ENCODE measurements at regions not wholly inside any gene's neighbourhood (a gene's known extent, or its start where the extent isn't known, plus 50 kb on each side); places are given as distances from the start of the nearest gene placed in this dataset.

DNA sequence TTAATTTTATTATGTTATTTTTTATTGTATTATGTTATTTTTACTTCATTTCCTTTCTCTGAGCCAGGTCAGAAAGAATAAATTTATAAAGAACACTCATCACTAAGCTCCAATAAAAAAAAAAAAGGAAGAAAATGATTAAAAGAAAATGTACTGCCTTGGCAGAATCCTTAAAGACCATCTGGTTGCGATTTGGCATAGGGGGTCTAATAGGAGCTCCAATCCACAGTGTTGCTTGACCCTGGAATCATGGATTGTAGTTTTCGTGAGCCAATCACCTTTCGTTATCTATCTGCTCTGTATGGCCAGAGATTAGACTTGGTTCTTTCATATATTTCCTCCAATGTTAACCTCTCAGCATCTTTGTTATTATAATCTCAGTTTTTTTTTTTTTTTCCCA is 421.8 kb upstream of the MCTP2 start:
- DNase-seq (ENCODE audit: low spot score) (no peak), ATAC-seq (no peak)
- Mint-ChIP-seq H3K9me3 (no peaks in the 10 kb centered on the region), H3K27me3 (ENCODE audit: low read depth) (no peaks in the 10 kb centered on the region), H3K27ac (no peak overlapping the region), H3K4me3 (no peak overlapping the region), H3K4me1 (peaks cover 13% of the 10 kb centered on the region), H3K36me3 (no peaks in the 10 kb centered on the region)
- TF ChIP-seq FOXP1 (CRISPR knock-in tag; IDR thresholded peaks at IDR 0.05; ENCODE audit: borderline replicate concordance) (no peak), ATF1 (CRISPR knock-in tag; IDR thresholded peaks at IDR 0.05) (no peak), E2F1 (CRISPR knock-in tag; IDR thresholded peaks at IDR 0.05) (no peak), ZNF671 (CRISPR knock-in tag; IDR thresholded peaks at IDR 0.05) (no peak), STAT6 (CRISPR knock-in tag; conservative IDR thresholded peaks at IDR 0.05; ENCODE audit: low read depth) (no peak), ZNF512 (CRISPR knock-in tag; IDR thresholded peaks at IDR 0.05; ENCODE audit: borderline replicate concordance) (no peak), NR1H2 (CRISPR knock-in tag; IDR thresholded peaks at IDR 0.05) (no peak), GTF2I (CRISPR knock-in tag; conservative IDR thresholded peaks at IDR 0.05) (no peak), MLX (CRISPR knock-in tag; IDR thresholded peaks at IDR 0.05) (no peak), ZNF219 (CRISPR knock-in tag; IDR thresholded peaks at IDR 0.05; ENCODE audit: borderline replicate concordance) (no peak), JUN (CRISPR knock-in tag; IDR thresholded peaks at IDR 0.05) (no peak), TEAD4 (CRISPR knock-in tag; IDR thresholded peaks at IDR 0.05) (no peak)
- TF ChIP-seq, protein P1, sequence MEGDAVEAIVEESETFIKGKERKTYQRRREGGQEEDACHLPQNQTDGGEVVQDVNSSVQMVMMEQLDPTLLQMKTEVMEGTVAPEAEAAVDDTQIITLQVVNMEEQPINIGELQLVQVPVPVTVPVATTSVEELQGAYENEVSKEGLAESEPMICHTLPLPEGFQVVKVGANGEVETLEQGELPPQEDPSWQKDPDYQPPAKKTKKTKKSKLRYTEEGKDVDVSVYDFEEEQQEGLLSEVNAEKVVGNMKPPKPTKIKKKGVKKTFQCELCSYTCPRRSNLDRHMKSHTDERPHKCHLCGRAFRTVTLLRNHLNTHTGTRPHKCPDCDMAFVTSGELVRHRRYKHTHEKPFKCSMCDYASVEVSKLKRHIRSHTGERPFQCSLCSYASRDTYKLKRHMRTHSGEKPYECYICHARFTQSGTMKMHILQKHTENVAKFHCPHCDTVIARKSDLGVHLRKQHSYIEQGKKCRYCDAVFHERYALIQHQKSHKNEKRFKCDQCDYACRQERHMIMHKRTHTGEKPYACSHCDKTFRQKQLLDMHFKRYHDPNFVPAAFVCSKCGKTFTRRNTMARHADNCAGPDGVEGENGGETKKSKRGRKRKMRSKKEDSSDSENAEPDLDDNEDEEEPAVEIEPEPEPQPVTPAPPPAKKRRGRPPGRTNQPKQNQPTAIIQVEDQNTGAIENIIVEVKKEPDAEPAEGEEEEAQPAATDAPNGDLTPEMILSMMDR (IDR thresholded peaks at IDR 0.05): no peak
- TF ChIP-seq, protein P2, sequence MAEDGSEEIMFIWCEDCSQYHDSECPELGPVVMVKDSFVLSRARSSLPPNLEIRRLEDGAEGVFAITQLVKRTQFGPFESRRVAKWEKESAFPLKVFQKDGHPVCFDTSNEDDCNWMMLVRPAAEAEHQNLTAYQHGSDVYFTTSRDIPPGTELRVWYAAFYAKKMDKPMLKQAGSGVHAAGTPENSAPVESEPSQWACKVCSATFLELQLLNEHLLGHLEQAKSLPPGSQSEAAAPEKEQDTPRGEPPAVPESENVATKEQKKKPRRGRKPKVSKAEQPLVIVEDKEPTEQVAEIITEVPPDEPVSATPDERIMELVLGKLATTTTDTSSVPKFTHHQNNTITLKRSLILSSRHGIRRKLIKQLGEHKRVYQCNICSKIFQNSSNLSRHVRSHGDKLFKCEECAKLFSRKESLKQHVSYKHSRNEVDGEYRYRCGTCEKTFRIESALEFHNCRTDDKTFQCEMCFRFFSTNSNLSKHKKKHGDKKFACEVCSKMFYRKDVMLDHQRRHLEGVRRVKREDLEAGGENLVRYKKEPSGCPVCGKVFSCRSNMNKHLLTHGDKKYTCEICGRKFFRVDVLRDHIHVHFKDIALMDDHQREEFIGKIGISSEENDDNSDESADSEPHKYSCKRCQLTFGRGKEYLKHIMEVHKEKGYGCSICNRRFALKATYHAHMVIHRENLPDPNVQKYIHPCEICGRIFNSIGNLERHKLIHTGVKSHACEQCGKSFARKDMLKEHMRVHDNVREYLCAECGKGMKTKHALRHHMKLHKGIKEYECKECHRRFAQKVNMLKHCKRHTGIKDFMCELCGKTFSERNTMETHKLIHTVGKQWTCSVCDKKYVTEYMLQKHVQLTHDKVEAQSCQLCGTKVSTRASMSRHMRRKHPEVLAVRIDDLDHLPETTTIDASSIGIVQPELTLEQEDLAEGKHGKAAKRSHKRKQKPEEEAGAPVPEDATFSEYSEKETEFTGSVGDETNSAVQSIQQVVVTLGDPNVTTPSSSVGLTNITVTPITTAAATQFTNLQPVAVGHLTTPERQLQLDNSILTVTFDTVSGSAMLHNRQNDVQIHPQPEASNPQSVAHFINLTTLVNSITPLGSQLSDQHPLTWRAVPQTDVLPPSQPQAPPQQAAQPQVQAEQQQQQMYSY (CRISPR knock-in tag; IDR thresholded peaks at IDR 0.05): no peak
- CTCF ChIA-PET: no interaction called here
- POLR2A ChIA-PET: no interaction called here
